ENCODE measurements at regions not wholly inside any gene's neighbourhood (a gene's known extent, or its start where the extent isn't known, plus 50 kb on each side); places are given as distances from the start of the nearest gene placed in this dataset.
A peak's percentile ranks its signal among the peaks of the same experiment; 100 is the strongest.

GRCh38 chr17:69605571-69605970 is 191.1 kb downstream of the MAP2K6 start:
- DNase-seq (ENCODE audit: low read depth in 4 of 4, low spot score in 3 of 4) = no peak

GRCh38 chr17:69606142-69606800 is 191.8 kb downstream of the MAP2K6 start:
- DNase-seq (ENCODE audit: low read depth in 4 of 4, low spot score in 3 of 4) = no peak

GRCh38 chr17:69607162-69607834 is 192.8 kb downstream of the MAP2K6 start:
- DNase-seq (ENCODE audit: low read depth in 4 of 4, low spot score in 3 of 4) = peak; percentile 20 to 51 (median 42)

DNA sequence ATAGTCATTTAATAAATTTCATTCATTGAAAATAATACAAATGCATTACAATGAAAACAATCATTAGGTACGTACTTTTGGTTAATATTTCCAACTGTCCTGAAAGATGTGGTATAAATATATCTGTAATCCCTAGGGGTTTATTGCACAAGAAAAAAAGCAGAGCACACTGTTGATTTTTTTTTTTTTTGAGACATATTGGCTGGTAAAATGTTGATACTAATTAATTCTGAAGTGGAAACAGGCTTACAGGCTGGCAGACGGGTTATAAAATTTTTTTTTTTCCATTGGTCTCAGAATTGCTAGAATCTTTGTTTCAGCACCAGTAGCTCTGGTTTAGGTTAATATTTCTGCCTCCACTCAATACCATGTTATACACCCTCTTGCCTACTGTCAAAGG is 193.6 kb downstream of the MAP2K6 start:
- no peak for DNase-seq (ENCODE audit: low read depth in 4 of 4, low spot score in 3 of 4)

- no peak for DNase-seq (ENCODE audit: low read depth in 4 of 4, low spot score in 3 of 4)
Observed at GRCh38 chr17:69608808-69609472, 194.4 kb downstream of the MAP2K6 start.

DNA sequence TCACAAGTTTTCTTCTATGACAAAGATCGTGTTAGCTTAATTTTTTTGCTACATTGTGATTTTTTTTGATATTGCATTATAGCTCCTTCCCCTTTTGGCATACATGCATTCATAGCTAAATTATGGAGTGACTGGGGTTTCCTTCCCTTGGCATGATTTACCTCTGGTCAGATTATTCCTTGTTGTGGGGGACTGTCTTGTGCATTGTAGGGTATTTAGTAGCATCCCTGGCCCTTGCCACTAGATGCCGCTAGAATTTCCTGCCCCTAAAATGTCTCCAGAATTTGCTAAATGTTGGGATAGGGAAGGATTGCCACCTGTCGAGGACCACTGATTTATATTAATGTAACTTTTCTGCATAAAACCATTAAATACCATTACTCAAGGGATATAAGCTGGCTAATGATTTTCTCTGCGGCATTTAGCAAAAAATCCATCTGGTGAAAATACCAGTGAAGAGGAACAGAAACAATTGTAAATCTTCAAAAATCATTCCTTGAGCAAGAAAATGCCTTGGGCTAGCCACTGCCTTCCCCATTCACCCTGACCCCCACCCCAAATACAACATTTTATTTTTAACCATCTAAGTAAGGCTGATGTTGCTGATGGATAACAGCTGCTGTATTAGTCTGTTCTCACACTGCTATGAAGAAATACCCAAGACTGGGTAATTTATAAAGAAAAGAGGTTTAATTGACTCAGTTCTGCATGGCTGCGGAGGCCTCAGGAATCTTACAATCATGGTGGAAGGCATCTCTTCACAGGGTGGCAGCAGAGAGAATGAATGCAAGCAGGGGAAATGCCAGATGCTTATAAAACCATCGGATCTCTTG is 195.2 kb downstream of the MAP2K6 start:
- DNase-seq (ENCODE audit: low read depth in 4 of 4, low spot score in 3 of 4) = no peak

GRCh38 chr17:69620363-69620762 is 205.9 kb downstream of the MAP2K6 start:
- no peak for DNase-seq (ENCODE audit: low read depth in 4 of 4, low spot score in 3 of 4)

- no peak for DNase-seq (ENCODE audit: low read depth in 4 of 4, low spot score in 3 of 4)
Observed at GRCh38 chr17:69625474-69625873, 211.0 kb downstream of the MAP2K6 start.

DNA sequence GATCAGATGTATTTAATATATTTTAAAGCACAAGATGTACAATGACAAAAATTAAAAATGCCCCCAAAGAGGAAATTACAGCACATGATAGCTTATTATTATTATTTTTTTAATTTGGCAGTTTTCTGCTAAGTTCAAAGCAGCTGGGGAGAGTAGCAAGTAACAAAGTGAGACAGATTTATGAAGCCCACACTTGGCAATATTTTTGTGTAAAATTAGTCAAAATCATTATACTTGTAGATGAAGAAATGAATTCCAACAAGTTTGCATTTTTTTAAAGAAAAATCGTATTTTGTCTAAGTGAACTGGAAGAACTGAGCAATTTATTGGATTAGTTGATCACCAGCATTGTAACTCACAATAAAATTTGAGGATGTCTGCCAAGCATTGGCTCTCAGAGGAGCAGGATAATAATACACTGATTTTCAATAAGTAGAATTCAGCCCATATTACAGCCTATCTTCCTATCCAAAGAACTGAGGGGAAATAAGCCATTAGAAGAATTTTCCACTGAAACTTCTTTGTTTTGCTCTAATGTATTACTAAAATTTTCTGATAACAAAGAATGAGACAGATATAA is 215.6 kb downstream of the MAP2K6 start:
- no peak for DNase-seq (ENCODE audit: low read depth in 4 of 4, low spot score in 3 of 4)

DNA sequence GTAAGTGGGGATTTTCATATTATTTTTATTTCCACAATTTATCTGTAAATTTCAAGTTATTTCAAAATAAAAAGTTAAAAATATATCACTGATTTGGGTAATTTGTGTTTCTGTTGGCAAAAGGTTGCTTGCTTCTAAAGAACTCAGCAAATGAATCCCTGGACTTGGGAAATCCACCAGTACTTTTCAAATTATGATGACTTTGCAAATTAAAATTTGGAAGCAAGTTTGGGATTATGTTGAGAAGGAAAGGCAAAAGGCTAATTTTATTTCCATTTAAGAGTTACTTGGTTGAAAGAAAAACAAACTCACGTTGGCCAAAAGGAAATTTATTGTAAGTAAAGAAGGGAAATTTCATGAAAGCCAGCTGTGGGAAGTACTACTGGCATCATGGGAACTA is 220.3 kb downstream of the MAP2K6 start:
- DNase-seq (ENCODE audit: low read depth in 4 of 4, low spot score in 3 of 4) = no peak

- DNase-seq (ENCODE audit: low read depth in 4 of 4, low spot score in 3 of 4) = no peak
Observed at GRCh38 chr17:69637446-69638156, 223.1 kb downstream of the MAP2K6 start.

- DNase-seq (ENCODE audit: low read depth in 4 of 4, low spot score in 3 of 4) = no peak
Observed at GRCh38 chr17:69639096-69639495, 224.6 kb downstream of the MAP2K6 start.

GRCh38 chr17:69640073-69640472 is 225.6 kb downstream of the MAP2K6 start:
- DNase-seq (ENCODE audit: low read depth in 4 of 4, low spot score in 3 of 4) = no peak

DNA sequence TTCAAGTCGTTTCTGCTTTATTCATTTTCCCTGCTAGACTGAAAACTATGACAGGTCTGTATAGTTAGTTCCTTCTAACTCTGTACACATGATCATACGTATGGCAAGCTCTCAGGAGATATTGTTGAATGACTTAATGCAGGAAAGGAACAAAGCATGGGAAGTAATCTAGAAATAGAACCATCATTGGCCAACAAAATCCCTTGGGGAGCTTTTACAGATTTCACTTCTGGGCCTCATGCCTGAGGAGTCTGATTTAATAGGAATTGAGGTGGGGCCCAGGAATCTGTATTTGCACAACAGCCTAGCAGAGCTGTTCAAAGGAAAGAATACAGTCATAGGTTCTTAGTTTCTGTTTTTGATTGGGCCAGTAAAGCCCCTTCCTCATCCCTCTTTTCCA is 229.2 kb downstream of the MAP2K6 start:
- no peak for DNase-seq (ENCODE audit: low read depth in 4 of 4, low spot score in 3 of 4)

- DNase-seq (ENCODE audit: low read depth in 4 of 4, low spot score in 3 of 4) = no peak
Observed at GRCh38 chr17:69646729-69647128, 232.2 kb downstream of the MAP2K6 start.

- DNase-seq (ENCODE audit: low read depth in 4 of 4, low spot score in 3 of 4) = no peak
Observed at GRCh38 chr17:69650881-69651280, 236.4 kb downstream of the MAP2K6 start.

GRCh38 chr17:69651921-69652320 is 237.4 kb downstream of the MAP2K6 start:
- no peak for DNase-seq (ENCODE audit: low read depth in 4 of 4, low spot score in 3 of 4)

GRCh38 chr17:69654981-69655855 is 240.7 kb downstream of the MAP2K6 start:
- no peak for DNase-seq (ENCODE audit: low read depth in 4 of 4, low spot score in 3 of 4)

DNA sequence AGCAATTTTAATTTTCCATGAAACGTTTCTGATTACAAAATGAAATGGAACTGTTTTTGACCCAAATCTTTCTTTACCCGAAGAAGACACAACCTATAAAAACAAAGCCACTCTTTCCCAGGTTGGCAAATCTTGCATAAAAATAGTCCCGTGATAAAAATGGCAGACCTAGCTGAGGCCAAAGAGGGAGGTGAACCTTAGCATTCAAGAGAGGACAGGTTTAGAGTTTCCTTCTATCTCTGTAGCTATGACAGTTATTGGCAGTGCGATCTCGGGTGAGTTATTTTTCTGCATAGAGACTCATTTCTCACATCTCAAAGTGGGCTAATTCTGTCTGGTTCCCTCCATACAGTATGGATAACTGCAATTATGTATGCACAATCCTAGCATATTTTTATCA is 241.4 kb downstream of the MAP2K6 start:
- DNase-seq (ENCODE audit: low read depth in 4 of 4, low spot score in 3 of 4) = no peak

Measured in right renal pelvis (tissue), 4 donors.